ENCODE measurements at regions not wholly inside any gene's neighbourhood (a gene's known extent, or its start where the extent isn't known, plus 50 kb on each side); places are given as distances from the start of the nearest gene placed in this dataset.
"Not testable (repeated sequence)": the region's sequence is repeated elsewhere in the genome, so short reads cannot be mapped to it uniquely, and the experiment has no call there.

- peaks cover 0 to 13% of the 10 kb centered on the region in 2 donors for H3K27me3 ChIP-seq
- no peak overlapping the region for H3K27ac ChIP-seq
- no peak overlapping the region for H3K4me3 ChIP-seq
- intact Hi-C loops (cut with DNase I; ENCODE audit: low total_unique reads), result no loop called here
- H3K9me3 ChIP-seq, result no peaks in the 10 kb centered on the region
- DNase-seq, result no peak
- TF ChIP-seq CTCF (IDR thresholded peaks at IDR 0.05), result no peak
- H3K4me1 ChIP-seq, result no peaks in the 10 kb centered on the region
- H3K36me3 ChIP-seq, result no peaks in the 10 kb centered on the region
Measured at GRCh38 chr10:71014021-71014805, 125.8 kb upstream of the PCBD1 start.

- Histone ChIP-seq H3K27ac (no peak overlapping the region), H3K4me1 (no peaks in the 10 kb centered on the region), H3K9me3 (no peaks in the 10 kb centered on the region), H3K27me3 (peaks cover 0 to 11% of the 10 kb centered on the region in 2 donors), H3K36me3 (no peaks in the 10 kb centered on the region), H3K4me3 (no peak overlapping the region)
- intact Hi-C loops (cut with DNase I; ENCODE audit: low total_unique reads), result no loop called here
- no peak for TF ChIP-seq CTCF (IDR thresholded peaks at IDR 0.05)
- no peak for DNase-seq
Measured at GRCh38 chr10:71015674-71016073, 127.3 kb upstream of the PCBD1 start.

GRCh38 chr10:71020061-71020460 lies 131.7 kb upstream of the PCBD1 start:
- intact Hi-C loops (cut with DNase I; ENCODE audit: low total_unique reads); H3K27ac ChIP-seq; H3K9me3 ChIP-seq; DNase-seq; H3K36me3 ChIP-seq; H3K27me3 ChIP-seq; H3K4me3 ChIP-seq; H3K4me1 ChIP-seq: not testable (repeated sequence)

GRCh38 chr10:71021402-71021801 lies 133.0 kb upstream of the PCBD1 start:
- TF ChIP-seq CTCF (IDR thresholded peaks at IDR 0.05), result no peak
- peaks cover 0 to 3% of the 10 kb centered on the region in 2 donors for H3K27me3 ChIP-seq
- H3K9me3 ChIP-seq, result peaks cover 0 to 6% (median 0%) of the 10 kb centered on the region in 3 donors
- DNase-seq, result no peak
- no peaks in the 10 kb centered on the region for H3K4me1 ChIP-seq
- no peaks in the 10 kb centered on the region for H3K36me3 ChIP-seq
- intact Hi-C loops (cut with DNase I; ENCODE audit: low total_unique reads), result no loop called here
- no peak overlapping the region for H3K27ac ChIP-seq
- H3K4me3 ChIP-seq, result no peak overlapping the region

GRCh38 chr10:71023704-71024283 lies 135.4 kb upstream of the PCBD1 start:
- DNase-seq, result no peak
- H3K27me3 ChIP-seq, result peaks cover 0 to 7% of the 10 kb centered on the region in 2 donors
- no peak overlapping the region for H3K27ac ChIP-seq
- H3K4me1 ChIP-seq, result no peaks in the 10 kb centered on the region
- no peak overlapping the region for H3K4me3 ChIP-seq
- no peaks in the 10 kb centered on the region for H3K36me3 ChIP-seq
- intact Hi-C loops (cut with DNase I; ENCODE audit: low total_unique reads), result no loop called here
- H3K9me3 ChIP-seq, result peaks cover 0 to 6% (median 0%) of the 10 kb centered on the region in 3 donors
- no peak for TF ChIP-seq CTCF (IDR thresholded peaks at IDR 0.05)

- Histone ChIP-seq H3K36me3 (no peaks in the 10 kb centered on the region), H3K4me1 (no peaks in the 10 kb centered on the region), H3K4me3 (no peak overlapping the region), H3K27ac (no peak overlapping the region), H3K9me3 (peaks cover 0 to 6% (median 0%) of the 10 kb centered on the region in 3 donors), H3K27me3 (peaks cover 0 to 7% of the 10 kb centered on the region in 2 donors)
- no peak for TF ChIP-seq CTCF (IDR thresholded peaks at IDR 0.05)
- no peak for DNase-seq
- intact Hi-C loops (cut with DNase I; ENCODE audit: low total_unique reads), result no loop called here
Measured at GRCh38 chr10:71024490-71024889, 136.1 kb upstream of the PCBD1 start.
